ENCODE measurements at regions not wholly inside any gene's neighbourhood (a gene's known extent, or its start where the extent isn't known, plus 50 kb on each side); places are given as distances from the start of the nearest gene placed in this dataset.
"Not testable (repeated sequence)": the region's sequence is repeated elsewhere in the genome, so short reads cannot be mapped to it uniquely, and the experiment has no call there.

GRCh38 chr9:74090921-74091320 is 406.2 kb upstream of the RORB start:
- H3K36me3 ChIP-seq (ENCODE audit: insufficient read depth, low read length); H3K9me3 Mint-ChIP-seq; H3K27me3 ChIP-seq (ENCODE audit: control insufficient read depth in 1 of 2, insufficient read depth in 2 of 2, low read length in 2 of 2); H3K4me1 ChIP-seq (ENCODE audit: insufficient read depth, low read length); ATAC-seq (ENCODE audit: poor library complexity); H3K27me3 Mint-ChIP-seq; H3K27ac ChIP-seq (ENCODE audit: low read depth in 1 of 2, low read length in 2 of 2); H3K4me3 ChIP-seq (ENCODE audit: low read length); H3K9me3 ChIP-seq (ENCODE audit: control insufficient read depth in 1 of 2, insufficient read depth in 1 of 2, low read length in 2 of 2); CTCF ChIA-PET; H3K4me3 Mint-ChIP-seq; intact Hi-C loops (cut with DNase I, micrococcal nuclease); H3K4me1 Mint-ChIP-seq (ENCODE audit: low read depth); H3K36me3 Mint-ChIP-seq (ENCODE audit: low read depth); H3K27ac Mint-ChIP-seq; POLR2A ChIA-PET; DNase-seq: not testable (repeated sequence)

GRCh38 chr9:74092491-74092834 is 404.7 kb upstream of the RORB start:
- no peak overlapping the region for H3K27ac Mint-ChIP-seq
- H3K4me1 ChIP-seq (ENCODE audit: insufficient read depth, low read length): no peaks in the 10 kb centered on the region
- no peaks in the 10 kb centered on the region for H3K9me3 ChIP-seq (ENCODE audit: control insufficient read depth in 1 of 2, insufficient read depth in 1 of 2, low read length in 2 of 2)
- H3K9me3 Mint-ChIP-seq: peaks cover 7% of the 10 kb centered on the region
- H3K27me3 ChIP-seq (ENCODE audit: control insufficient read depth in 1 of 2, insufficient read depth in 2 of 2, low read length in 2 of 2): no peaks in the 10 kb centered on the region
- no peaks in the 10 kb centered on the region for H3K4me1 Mint-ChIP-seq (ENCODE audit: low read depth)
- ChIA-PET CTCF (no interaction called here), POLR2A (interaction anchor here (1.2 kb wide), 1 partner anchor 13 kb away, joined by 3 read pairs; no protein-coding TSS in a partner anchor)
- H3K36me3 Mint-ChIP-seq (ENCODE audit: low read depth): no peaks in the 10 kb centered on the region
- H3K27ac ChIP-seq (ENCODE audit: low read depth in 1 of 2, low read length in 2 of 2): no peak overlapping the region
- H3K4me3 ChIP-seq (ENCODE audit: low read length): no peak overlapping the region
- no peak for ATAC-seq (ENCODE audit: poor library complexity)
- intact Hi-C loops (cut with DNase I, micrococcal nuclease): no loop called here
- H3K27me3 Mint-ChIP-seq: no peaks in the 10 kb centered on the region
- TF ChIP-seq CTCF (IDR thresholded peaks at IDR 0.05): no peak
- no peaks in the 10 kb centered on the region for H3K36me3 ChIP-seq (ENCODE audit: insufficient read depth, low read length)
- no peak for DNase-seq
- no peak overlapping the region for H3K4me3 Mint-ChIP-seq

- ATAC-seq (ENCODE audit: poor library complexity): not testable (repeated sequence)
Observed at GRCh38 chr9:74094037-74094436, 403.1 kb upstream of the RORB start.

GRCh38 chr9:74094766-74095165 is 402.4 kb upstream of the RORB start:
- ChIA-PET CTCF (no interaction called here), POLR2A (no interaction called here)
- no peak overlapping the region for H3K4me3 ChIP-seq (ENCODE audit: low read length)
- Mint-ChIP-seq H3K27me3 (no peaks in the 10 kb centered on the region), H3K36me3 (ENCODE audit: low read depth) (no peaks in the 10 kb centered on the region), H3K4me1 (ENCODE audit: low read depth) (no peaks in the 10 kb centered on the region), H3K9me3 (peaks cover 7% of the 10 kb centered on the region), H3K4me3 (no peak overlapping the region), H3K27ac (no peak overlapping the region)
- no peaks in the 10 kb centered on the region for H3K9me3 ChIP-seq (ENCODE audit: control insufficient read depth in 1 of 2, insufficient read depth in 1 of 2, low read length in 2 of 2)
- intact Hi-C loops (cut with DNase I, micrococcal nuclease): no loop called here
- H3K27ac ChIP-seq (ENCODE audit: low read depth in 1 of 2, low read length in 2 of 2): no peak overlapping the region
- TF ChIP-seq CTCF (IDR thresholded peaks at IDR 0.05): no peak
- DNase-seq: no peak
- H3K36me3 ChIP-seq (ENCODE audit: insufficient read depth, low read length): no peaks in the 10 kb centered on the region
- H3K27me3 ChIP-seq (ENCODE audit: control insufficient read depth in 1 of 2, insufficient read depth in 2 of 2, low read length in 2 of 2): no peaks in the 10 kb centered on the region
- H3K4me1 ChIP-seq (ENCODE audit: insufficient read depth, low read length): no peaks in the 10 kb centered on the region
- no peak for ATAC-seq (ENCODE audit: poor library complexity)

More at GRCh38 chr9:74094037-74094436, 403.1 kb upstream of the RORB start:
- H3K36me3 Mint-ChIP-seq (ENCODE audit: low read depth); H3K9me3 ChIP-seq (ENCODE audit: control insufficient read depth in 1 of 2, insufficient read depth in 1 of 2, low read length in 2 of 2); H3K36me3 ChIP-seq (ENCODE audit: insufficient read depth, low read length); H3K4me1 Mint-ChIP-seq (ENCODE audit: low read depth); H3K27ac ChIP-seq (ENCODE audit: low read depth in 1 of 2, low read length in 2 of 2); H3K27me3 ChIP-seq (ENCODE audit: control insufficient read depth in 1 of 2, insufficient read depth in 2 of 2, low read length in 2 of 2); H3K4me3 ChIP-seq (ENCODE audit: low read length); intact Hi-C loops (cut with DNase I, micrococcal nuclease); POLR2A ChIA-PET; CTCF ChIA-PET; H3K4me1 ChIP-seq (ENCODE audit: insufficient read depth, low read length); H3K27me3 Mint-ChIP-seq; H3K27ac Mint-ChIP-seq; H3K9me3 Mint-ChIP-seq; H3K4me3 Mint-ChIP-seq; DNase-seq: not testable (repeated sequence)

All from CD4-positive, alpha-beta T cell (primary cell).